ENCODE measurements at regions not wholly inside any gene's neighbourhood (a gene's known extent, or its start where the extent isn't known, plus 50 kb on each side); places are given as distances from the start of the nearest gene placed in this dataset.
A peak's percentile ranks its signal among the peaks of the same experiment; 100 is the strongest.

DNA sequence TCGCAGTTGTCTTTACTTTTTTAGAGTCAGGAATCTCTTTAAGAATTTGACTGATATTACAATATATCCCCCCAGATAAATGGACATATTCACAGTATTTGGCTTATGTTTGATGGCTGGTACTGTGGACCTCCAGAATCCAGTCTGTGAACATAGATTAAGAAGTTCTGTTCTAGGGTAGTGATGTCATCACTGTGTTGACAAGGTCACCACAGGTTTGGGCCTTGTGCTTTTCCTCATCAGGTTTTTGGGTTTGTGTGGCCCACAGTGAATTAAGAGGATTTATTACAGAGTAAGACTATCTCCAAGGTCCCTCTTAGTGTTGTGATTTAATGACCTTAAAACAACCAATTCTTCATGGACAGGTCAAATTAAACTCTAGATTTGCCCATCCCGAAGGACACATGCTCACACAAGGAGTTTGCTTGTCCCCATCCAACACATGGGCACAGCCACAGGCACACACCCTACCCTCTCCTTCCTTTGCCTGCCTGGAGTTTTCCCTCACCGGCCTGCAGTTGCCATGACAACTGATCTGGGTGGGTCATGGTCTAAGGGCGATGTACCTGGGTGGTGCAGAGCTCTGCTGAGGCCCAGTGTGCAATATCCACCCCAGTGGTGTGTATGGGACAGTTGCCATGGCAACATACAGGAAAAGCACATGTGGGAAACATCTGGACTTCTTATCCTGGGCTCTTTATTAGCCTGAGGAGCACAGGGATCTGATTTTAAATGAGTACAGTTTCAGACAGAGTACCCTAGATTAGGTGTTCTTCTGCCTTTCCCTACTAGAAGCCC, 98.6 kb downstream of the NAV1 start:
- no peaks in the 10 kb centered on the region for H3K9me2 ChIP-seq (ENCODE audit: insufficient read depth)
- intact Hi-C loops (cut with micrococcal nuclease) = no loop called here
- H3K9ac ChIP-seq (ENCODE audit: low read length) = no peak overlapping the region
- no peak overlapping the region for H3K4me3 ChIP-seq (replicated peaks in 1 of 2; ENCODE audit: low read depth in 1 of 2, low read length in 2 of 2)
- no peaks in the 10 kb centered on the region for H4K20me1 ChIP-seq (ENCODE audit: insufficient read depth)
- ATAC-seq (peak; percentile 44; the same call in 1 of the 2 replicates), DNase-seq (ENCODE audit: low read depth, low spot score) (no peak)
- BruUV-seq (replicated peaks) = no TSS peak
- no peak for TF ChIP-seq SIN3A (IDR thresholded peaks at IDR 0.05; ENCODE audit: low read depth)
- TF ChIP-seq, protein P1, sequence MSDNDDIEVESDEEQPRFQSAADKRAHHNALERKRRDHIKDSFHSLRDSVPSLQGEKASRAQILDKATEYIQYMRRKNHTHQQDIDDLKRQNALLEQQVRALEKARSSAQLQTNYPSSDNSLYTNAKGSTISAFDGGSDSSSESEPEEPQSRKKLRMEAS (IDR thresholded peaks at IDR 0.05) = no peak
- TF ChIP-seq JUND (IDR thresholded peaks at IDR 0.05) = no peak
- TF ChIP-seq FOSL1 (IDR thresholded peaks at IDR 0.05; ENCODE audit: low read depth) = no peak
- no peak for TF ChIP-seq RAD21 (IDR thresholded peaks at IDR 0.05; ENCODE audit: low read depth)
- TF ChIP-seq, protein P2, sequence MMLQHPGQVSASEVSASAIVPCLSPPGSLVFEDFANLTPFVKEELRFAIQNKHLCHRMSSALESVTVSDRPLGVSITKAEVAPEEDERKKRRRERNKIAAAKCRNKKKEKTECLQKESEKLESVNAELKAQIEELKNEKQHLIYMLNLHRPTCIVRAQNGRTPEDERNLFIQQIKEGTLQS (IDR thresholded peaks at IDR 0.05) = no peak
- TF ChIP-seq CBX3 (IDR thresholded peaks at IDR 0.05; ENCODE audit: low read depth) = no peak
- no peak for TF ChIP-seq SP1 (IDR thresholded peaks at IDR 0.05; ENCODE audit: low read depth)
- TF ChIP-seq ELF1 (IDR thresholded peaks at IDR 0.05; ENCODE audit: borderline replicate concordance, low read depth) = no peak
- no peak for TF ChIP-seq TCF7L2 (IDR thresholded peaks at IDR 0.05; ENCODE audit: borderline replicate concordance, extremely low read depth, insufficient read depth, insufficient read length)
- no peak for TF ChIP-seq EZH2phosphoT487 (IDR thresholded peaks at IDR 0.05; ENCODE audit: borderline replicate concordance)
- no peak for TF ChIP-seq YY1 (IDR thresholded peaks at IDR 0.05; ENCODE audit: extremely low read depth, insufficient replicate concordance, low read depth, low read length)
- no peak for TF ChIP-seq POLR2A (IDR thresholded peaks at IDR 0.05; ENCODE audit: borderline replicate concordance, extremely low read depth, insufficient read depth, insufficient read length)
- TF ChIP-seq, protein P3, sequence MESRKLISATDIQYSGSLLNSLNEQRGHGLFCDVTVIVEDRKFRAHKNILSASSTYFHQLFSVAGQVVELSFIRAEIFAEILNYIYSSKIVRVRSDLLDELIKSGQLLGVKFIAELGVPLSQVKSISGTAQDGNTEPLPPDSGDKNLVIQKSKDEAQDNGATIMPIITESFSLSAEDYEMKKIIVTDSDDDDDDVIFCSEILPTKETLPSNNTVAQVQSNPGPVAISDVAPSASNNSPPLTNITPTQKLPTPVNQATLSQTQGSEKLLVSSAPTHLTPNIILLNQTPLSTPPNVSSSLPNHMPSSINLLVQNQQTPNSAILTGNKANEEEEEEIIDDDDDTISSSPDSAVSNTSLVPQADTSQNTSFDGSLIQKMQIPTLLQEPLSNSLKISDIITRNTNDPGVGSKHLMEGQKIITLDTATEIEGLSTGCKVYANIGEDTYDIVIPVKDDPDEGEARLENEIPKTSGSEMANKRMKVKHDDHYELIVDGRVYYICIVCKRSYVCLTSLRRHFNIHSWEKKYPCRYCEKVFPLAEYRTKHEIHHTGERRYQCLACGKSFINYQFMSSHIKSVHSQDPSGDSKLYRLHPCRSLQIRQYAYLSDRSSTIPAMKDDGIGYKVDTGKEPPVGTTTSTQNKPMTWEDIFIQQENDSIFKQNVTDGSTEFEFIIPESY (IDR thresholded peaks at IDR 0.05; ENCODE audit: extremely low read depth, insufficient replicate concordance, low read length) = no peak
- no peak for TF ChIP-seq POLR2AphosphoS5 (IDR thresholded peaks at IDR 0.05; ENCODE audit: low read depth, low read length)
- TF ChIP-seq, protein P4, sequence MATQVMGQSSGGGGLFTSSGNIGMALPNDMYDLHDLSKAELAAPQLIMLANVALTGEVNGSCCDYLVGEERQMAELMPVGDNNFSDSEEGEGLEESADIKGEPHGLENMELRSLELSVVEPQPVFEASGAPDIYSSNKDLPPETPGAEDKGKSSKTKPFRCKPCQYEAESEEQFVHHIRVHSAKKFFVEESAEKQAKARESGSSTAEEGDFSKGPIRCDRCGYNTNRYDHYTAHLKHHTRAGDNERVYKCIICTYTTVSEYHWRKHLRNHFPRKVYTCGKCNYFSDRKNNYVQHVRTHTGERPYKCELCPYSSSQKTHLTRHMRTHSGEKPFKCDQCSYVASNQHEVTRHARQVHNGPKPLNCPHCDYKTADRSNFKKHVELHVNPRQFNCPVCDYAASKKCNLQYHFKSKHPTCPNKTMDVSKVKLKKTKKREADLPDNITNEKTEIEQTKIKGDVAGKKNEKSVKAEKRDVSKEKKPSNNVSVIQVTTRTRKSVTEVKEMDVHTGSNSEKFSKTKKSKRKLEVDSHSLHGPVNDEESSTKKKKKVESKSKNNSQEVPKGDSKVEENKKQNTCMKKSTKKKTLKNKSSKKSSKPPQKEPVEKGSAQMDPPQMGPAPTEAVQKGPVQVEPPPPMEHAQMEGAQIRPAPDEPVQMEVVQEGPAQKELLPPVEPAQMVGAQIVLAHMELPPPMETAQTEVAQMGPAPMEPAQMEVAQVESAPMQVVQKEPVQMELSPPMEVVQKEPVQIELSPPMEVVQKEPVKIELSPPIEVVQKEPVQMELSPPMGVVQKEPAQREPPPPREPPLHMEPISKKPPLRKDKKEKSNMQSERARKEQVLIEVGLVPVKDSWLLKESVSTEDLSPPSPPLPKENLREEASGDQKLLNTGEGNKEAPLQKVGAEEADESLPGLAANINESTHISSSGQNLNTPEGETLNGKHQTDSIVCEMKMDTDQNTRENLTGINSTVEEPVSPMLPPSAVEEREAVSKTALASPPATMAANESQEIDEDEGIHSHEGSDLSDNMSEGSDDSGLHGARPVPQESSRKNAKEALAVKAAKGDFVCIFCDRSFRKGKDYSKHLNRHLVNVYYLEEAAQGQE (IDR thresholded peaks at IDR 0.05; ENCODE audit: low read depth) = no peak
- no peak for TF ChIP-seq SRF (IDR thresholded peaks at IDR 0.05; ENCODE audit: low read depth)
- no peak for TF ChIP-seq EZH2 (IDR thresholded peaks at IDR 0.05)
- TF ChIP-seq EGR1 (IDR thresholded peaks at IDR 0.05; ENCODE audit: low read depth) = no peak
- TF ChIP-seq, protein P5, sequence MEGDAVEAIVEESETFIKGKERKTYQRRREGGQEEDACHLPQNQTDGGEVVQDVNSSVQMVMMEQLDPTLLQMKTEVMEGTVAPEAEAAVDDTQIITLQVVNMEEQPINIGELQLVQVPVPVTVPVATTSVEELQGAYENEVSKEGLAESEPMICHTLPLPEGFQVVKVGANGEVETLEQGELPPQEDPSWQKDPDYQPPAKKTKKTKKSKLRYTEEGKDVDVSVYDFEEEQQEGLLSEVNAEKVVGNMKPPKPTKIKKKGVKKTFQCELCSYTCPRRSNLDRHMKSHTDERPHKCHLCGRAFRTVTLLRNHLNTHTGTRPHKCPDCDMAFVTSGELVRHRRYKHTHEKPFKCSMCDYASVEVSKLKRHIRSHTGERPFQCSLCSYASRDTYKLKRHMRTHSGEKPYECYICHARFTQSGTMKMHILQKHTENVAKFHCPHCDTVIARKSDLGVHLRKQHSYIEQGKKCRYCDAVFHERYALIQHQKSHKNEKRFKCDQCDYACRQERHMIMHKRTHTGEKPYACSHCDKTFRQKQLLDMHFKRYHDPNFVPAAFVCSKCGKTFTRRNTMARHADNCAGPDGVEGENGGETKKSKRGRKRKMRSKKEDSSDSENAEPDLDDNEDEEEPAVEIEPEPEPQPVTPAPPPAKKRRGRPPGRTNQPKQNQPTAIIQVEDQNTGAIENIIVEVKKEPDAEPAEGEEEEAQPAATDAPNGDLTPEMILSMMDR (IDR thresholded peaks at IDR 0.05 in 2 of 3, conservative IDR thresholded peaks at IDR 0.05 in 1 of 3; ENCODE audit: borderline replicate concordance in 1 of 3, insufficient read depth in 1 of 3, low read depth in 2 of 3, low read length in 2 of 3) = no peak
- no peaks in the 10 kb centered on the region for H3K36me3 ChIP-seq (ENCODE audit: control insufficient read depth in 1 of 2, insufficient read depth in 2 of 2, low read length in 2 of 2)
- CTCF ChIA-PET = no interaction called here
- H3K79me2 ChIP-seq (ENCODE audit: insufficient read depth, low read length) = no peaks in the 10 kb centered on the region
- H2AFZ ChIP-seq (ENCODE audit: low read depth, low read length, poor library complexity, severe bottlenecking) = no peak overlapping the region
- RAD21 ChIA-PET (ENCODE audit: low non-redundant PET in 1 of 2, low total read pairs in 2 of 2, uncharacterized antibody in 2 of 2, unreplicated experiment in 2 of 2) = no interaction called here
- peaks cover 6% of the 10 kb centered on the region; the same call in 1 of the 2 replicates for H3K27me3 ChIP-seq (ENCODE audit: insufficient read depth, low read length)
- POLR2A ChIA-PET = interaction anchor here (0.8 kb wide), 1 partner anchor 13 kb away, joined by 3 read pairs; no protein-coding TSS in a partner anchor
- H3K4me1 ChIP-seq (ENCODE audit: control insufficient read depth in 1 of 2, insufficient read depth in 2 of 2, low read length in 2 of 2) = no peaks in the 10 kb centered on the region
- H3K27ac ChIP-seq (ENCODE audit: low read depth, low read length) = no peak overlapping the region
- H3K4me2 ChIP-seq (ENCODE audit: low read length) = no peak overlapping the region
- H3K9me3 ChIP-seq (ENCODE audit: control insufficient read depth in 1 of 2, insufficient read depth in 1 of 2, low read depth in 1 of 2, low read length in 2 of 2) = no peaks in the 10 kb centered on the region
